IgD-negative memory B cell (primary cell): ENCODE measurements at regions not wholly inside any gene's neighbourhood (a gene's known extent, or its start where the extent isn't known, plus 50 kb on each side); places are given as distances from the start of the nearest gene placed in this dataset.
A peak's percentile ranks its signal among the peaks of the same experiment; 100 is the strongest.

Source experiments
- H3K27ac Mint-ChIP-seq, 3 donors: one replicate each; pipeline ENCODE4 v1.8.0; 2020 to 2022; ENCODE audit warnings: mild to moderate bottlenecking in 3 of 3, mixed read lengths in 3 of 3, moderate library complexity in 1 of 3
- H3K27me3 Mint-ChIP-seq: one replicate; pipeline ENCODE4 v1.8.0; 2021; ENCODE audit warnings: mixed read lengths
- H3K36me3 Mint-ChIP-seq: one replicate; pipeline ENCODE4 v1.8.0; 2020; ENCODE audit warnings: mild to moderate bottlenecking, mixed read lengths
- H3K4me1 Mint-ChIP-seq, 3 donors: one replicate each; pipeline ENCODE4 v1.8.0; 2020 to 2022; ENCODE audit warnings: mixed read lengths in 3 of 3, mild to moderate bottlenecking in 1 of 3
- H3K4me3 Mint-ChIP-seq, 4 donors: one replicate each; pipeline ENCODE4 v1.8.0; 2020 to 2022; ENCODE audit warnings: mild to moderate bottlenecking in 4 of 4, mixed read lengths in 4 of 4, moderate library complexity in 3 of 4
- H3K9me3 Mint-ChIP-seq, 3 donors: one replicate each; pipeline ENCODE4 v1.8.0; 2020 to 2021; ENCODE audit warnings: mixed read lengths in 3 of 3, mild to moderate bottlenecking in 1 of 3

DNA sequence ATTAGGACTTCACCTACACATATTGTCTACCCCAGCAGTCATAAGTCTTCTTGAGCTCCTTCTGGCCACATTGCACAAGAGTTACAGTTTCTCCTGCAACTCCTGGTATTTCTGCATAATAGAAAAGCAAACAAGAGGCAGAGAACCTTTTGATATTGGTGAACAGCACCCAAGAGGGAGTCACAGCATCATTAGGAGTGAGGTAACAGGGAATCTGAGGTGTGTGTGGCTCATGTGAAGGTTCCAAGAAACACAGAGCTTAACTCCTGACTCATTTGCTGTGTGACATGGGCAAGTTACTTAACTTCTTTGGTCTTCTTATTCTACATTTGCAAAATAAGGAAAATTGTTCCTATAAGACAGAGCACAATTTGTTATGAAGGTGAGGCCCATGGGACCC, 374.6 kb downstream of the INSC start:
- peaks cover 0 to 4% (median 0%) of the 10 kb centered on the region in 3 donors for H3K9me3 Mint-ChIP-seq
- H3K27ac Mint-ChIP-seq: no peak overlapping the region
- H3K36me3 Mint-ChIP-seq: no peaks in the 10 kb centered on the region
- H3K4me1 Mint-ChIP-seq: no peaks in the 10 kb centered on the region
- no peaks in the 10 kb centered on the region for H3K27me3 Mint-ChIP-seq
- no peak overlapping the region for H3K4me3 Mint-ChIP-seq

DNA sequence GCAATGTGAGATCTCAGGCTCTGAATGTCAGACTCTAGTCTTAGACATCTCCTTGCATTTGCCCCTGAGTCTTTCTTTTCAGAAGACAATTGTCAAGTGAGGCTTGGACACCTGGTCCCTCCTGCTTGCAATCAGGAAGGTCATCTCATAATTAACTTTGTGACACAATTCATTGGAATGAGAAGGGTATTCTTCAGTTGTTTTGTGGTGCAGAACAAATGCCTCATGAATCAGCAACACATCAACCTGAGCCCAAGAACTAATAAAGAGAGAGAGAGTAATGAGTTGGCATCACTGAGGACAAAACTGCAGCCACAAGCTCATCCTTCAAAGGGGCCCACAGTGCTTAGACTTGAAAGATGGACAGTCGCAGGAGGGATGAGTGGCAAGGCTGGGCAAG, 375.8 kb downstream of the INSC start:
- H3K27ac Mint-ChIP-seq: no peak overlapping the region
- no peaks in the 10 kb centered on the region for H3K27me3 Mint-ChIP-seq
- H3K36me3 Mint-ChIP-seq: no peaks in the 10 kb centered on the region

DNA sequence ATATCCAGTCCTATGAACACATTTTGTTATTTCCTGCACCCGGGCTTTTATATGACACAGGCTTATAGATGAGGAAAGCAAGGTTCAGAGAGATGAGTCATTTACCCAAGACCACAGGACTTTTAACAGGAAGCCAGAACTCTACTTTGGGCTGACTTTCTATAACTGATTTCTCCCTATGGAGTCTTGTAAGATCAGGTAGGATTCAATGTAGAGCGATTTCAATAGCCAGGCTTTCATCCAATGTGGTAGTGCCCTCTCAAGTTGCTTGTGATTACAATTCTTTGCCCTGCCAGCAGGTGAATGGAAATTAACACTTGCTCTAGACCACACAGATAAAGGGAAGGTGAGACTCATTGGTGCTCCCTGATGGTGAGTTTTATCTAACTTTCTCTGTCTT, 378.3 kb downstream of the INSC start:
- Mint-ChIP-seq H3K27ac (no peak overlapping the region), H3K9me3 (peaks cover 0 to 4% (median 0%) of the 10 kb centered on the region in 3 donors), H3K4me3 (peak overlapping the region in 1 of 4 donors; percentile 66), H3K4me1 (no peaks in the 10 kb centered on the region), H3K27me3 (no peaks in the 10 kb centered on the region), H3K36me3 (no peaks in the 10 kb centered on the region)

More for the DNA sequence above, 375.8 kb downstream of the INSC start:
- Mint-ChIP-seq H3K4me3 (no peak overlapping the region), H3K4me1 (no peaks in the 10 kb centered on the region), H3K9me3 (peaks cover 0 to 4% (median 0%) of the 10 kb centered on the region in 3 donors)

DNA sequence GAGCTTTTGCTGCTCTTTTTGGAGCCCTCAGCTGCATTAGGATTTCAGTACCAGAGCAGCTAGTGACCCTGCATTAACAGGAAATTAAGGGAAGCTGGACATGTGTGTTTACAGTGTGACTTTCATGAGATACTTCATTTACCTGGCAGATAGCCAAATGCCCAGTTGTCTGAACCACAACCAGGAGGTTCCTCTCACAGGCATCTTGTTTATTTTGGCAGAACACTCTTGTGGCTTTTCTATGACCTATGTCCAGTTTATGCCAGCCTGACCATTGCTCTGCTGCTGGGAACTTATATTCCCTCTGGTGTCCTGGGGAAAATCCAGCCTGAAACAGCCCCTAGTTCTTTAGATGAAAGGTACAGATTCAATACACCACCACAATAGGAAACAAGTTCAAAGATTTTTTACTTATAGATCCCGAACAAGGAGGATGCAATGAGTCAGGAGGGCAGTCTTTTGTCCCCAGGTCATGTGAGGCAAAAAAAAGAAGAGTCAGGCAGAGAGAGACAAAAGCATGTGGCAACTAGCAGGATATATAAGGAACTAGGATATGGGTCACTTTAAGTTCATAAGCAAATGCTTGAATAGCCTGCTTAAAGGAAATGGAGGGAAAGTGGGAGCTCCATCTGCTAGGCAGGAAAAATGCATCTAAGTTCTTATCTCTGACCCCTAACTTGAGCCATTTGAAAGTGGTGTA, 379.3 kb downstream of the INSC start:
- Mint-ChIP-seq H3K4me3 (no peak overlapping the region), H3K9me3 (peaks cover 0 to 4% (median 0%) of the 10 kb centered on the region in 3 donors), H3K27ac (no peak overlapping the region), H3K36me3 (no peaks in the 10 kb centered on the region), H3K27me3 (no peaks in the 10 kb centered on the region), H3K4me1 (no peaks in the 10 kb centered on the region)

DNA sequence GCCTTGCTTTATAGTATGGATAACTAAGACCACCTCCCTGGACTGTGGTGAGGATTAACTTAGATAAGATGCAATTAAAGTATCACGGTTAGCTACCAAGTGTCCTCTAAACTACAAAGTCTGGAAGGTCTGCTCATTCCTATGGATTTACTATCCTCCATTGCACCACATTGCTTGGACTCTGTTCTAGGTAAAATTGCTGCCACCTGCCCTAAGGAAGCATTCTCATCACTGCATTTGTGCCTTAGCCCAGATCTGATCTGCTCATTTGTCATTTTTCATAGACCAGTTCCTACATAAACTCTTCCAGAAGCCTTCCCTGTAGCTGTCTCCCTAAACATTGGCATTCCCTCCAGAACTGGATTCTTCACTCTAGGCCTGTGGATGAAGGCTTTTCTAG, 380.0 kb downstream of the INSC start:
- H3K4me1 Mint-ChIP-seq: no peaks in the 10 kb centered on the region

DNA sequence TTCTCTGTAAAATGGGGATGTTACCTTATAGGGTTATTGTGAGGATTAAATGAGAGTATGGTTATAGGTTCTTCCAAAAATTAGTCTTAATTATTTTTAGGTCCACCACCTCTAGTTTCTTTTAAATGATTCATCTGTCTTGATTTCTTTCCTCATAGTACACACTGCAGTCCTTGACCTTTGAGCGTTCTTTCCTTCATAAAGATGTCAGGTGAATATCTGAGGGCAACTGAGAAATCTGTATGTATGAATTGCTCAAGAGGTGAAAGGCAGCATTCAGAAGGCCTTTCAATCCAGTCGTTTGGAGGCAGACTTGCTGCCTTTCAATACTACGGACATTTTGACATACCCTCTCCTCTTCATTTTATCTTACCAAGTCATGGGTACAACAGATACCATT, 380.7 kb downstream of the INSC start:
- H3K36me3 Mint-ChIP-seq: no peaks in the 10 kb centered on the region
- H3K27me3 Mint-ChIP-seq: no peaks in the 10 kb centered on the region

More for the DNA sequence above, 380.0 kb downstream of the INSC start:
- peaks cover 0 to 4% (median 0%) of the 10 kb centered on the region in 3 donors for H3K9me3 Mint-ChIP-seq
- H3K36me3 Mint-ChIP-seq: no peaks in the 10 kb centered on the region
- no peak overlapping the region for H3K4me3 Mint-ChIP-seq
- no peaks in the 10 kb centered on the region for H3K27me3 Mint-ChIP-seq
- peak overlapping the region in 1 of 3 donors; percentile 13 for H3K27ac Mint-ChIP-seq

DNA sequence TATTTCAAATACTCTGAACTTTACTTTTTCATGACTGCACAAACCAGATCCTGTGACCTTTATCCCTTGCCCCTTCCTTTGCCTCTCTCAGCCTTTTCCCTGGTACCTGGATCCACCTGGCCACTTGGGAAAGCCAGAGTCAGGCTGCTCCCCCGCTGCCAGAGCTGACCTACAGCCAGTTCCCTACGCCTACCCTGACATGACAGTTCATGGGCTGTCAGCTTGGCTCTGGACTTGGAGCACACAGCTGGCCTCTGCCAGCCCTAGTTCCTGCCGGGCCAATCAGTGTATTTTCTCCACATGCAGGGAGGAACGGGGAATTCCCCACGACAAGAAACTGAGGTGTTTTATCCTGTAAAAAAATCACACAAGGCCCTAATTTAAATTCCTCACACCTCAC, 382.6 kb downstream of the INSC start:
- H3K9me3 Mint-ChIP-seq: peaks cover 0 to 4% (median 0%) of the 10 kb centered on the region in 3 donors
- H3K27me3 Mint-ChIP-seq: no peaks in the 10 kb centered on the region
- H3K27ac Mint-ChIP-seq: no peak overlapping the region
- no peak overlapping the region for H3K4me3 Mint-ChIP-seq
- H3K4me1 Mint-ChIP-seq: no peaks in the 10 kb centered on the region
- H3K36me3 Mint-ChIP-seq: peaks cover 2% of the 10 kb centered on the region

More for the DNA sequence above, 380.7 kb downstream of the INSC start:
- Mint-ChIP-seq H3K9me3 (peaks cover 0 to 4% (median 0%) of the 10 kb centered on the region in 3 donors), H3K4me1 (no peaks in the 10 kb centered on the region), H3K4me3 (no peak overlapping the region), H3K27ac (no peak overlapping the region)

DNA sequence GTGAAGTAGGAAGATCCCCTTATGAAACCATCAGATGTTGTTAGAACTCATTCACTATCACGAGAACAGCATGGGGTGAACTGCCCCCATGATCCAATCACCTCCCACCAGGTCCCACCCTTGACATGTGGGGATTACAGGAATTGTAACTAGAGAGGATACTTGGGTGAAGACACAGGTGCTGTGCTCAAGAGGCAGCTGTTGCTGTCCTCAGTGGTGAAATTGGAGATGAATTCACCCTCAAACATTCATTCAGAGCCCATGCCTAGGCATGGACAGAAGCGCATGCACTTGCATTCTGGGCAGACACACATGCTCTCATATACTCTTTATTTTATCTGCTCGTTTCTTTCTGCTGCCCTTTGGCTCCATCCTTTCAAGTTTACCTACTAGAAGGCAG, 385.0 kb downstream of the INSC start:
- Mint-ChIP-seq H3K36me3 (peaks cover 2% of the 10 kb centered on the region), H3K4me3 (no peak overlapping the region), H3K9me3 (peaks cover 0 to 2% (median under 1%) of the 10 kb centered on the region in 3 donors), H3K4me1 (no peaks in the 10 kb centered on the region), H3K27me3 (no peaks in the 10 kb centered on the region), H3K27ac (no peak overlapping the region)

DNA sequence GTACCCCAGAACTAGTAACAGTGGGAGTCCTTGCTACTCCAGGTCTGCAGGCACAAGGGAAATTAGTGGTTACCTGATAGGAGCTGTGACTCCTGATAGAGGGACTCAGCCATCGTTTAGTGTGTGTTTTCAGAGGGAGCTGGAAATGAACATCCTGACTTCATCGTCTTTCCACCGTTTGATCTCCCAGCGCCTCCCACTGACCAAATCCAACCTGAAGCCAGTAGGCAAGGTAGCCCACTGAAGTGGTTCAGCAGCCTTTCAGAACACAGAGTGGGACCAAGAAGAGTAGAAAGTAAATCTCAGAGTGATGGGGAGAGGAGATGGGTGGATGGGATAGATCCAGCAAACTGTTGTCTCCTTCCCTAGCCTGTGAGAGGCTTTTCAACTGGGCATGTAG, 385.9 kb downstream of the INSC start:
- H3K27ac Mint-ChIP-seq: no peak overlapping the region
- H3K9me3 Mint-ChIP-seq: peaks cover 0 to 6% (median 2%) of the 10 kb centered on the region in 3 donors
- no peak overlapping the region for H3K4me3 Mint-ChIP-seq
- peaks cover 2% of the 10 kb centered on the region for H3K36me3 Mint-ChIP-seq
- no peaks in the 10 kb centered on the region for H3K4me1 Mint-ChIP-seq
- H3K27me3 Mint-ChIP-seq: no peaks in the 10 kb centered on the region

DNA sequence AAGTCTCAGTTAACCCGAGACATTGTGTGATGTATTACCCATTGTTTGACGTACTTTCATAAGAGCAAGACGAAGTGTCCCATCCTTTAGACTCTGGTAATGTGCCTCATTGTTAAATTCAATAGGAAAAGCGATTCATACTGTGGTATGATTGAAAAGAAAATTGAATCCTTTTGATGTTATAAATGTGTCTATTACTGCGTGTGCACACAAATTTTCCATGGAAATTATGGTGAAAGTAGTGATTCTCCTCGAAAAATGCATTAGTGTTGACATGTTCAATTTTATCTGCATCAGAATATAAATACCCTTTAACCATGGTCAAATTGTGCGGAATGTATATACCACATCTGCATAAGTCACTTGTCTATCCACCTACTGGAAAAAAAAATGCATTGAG, 386.8 kb downstream of the INSC start:
- no peaks in the 10 kb centered on the region for H3K27me3 Mint-ChIP-seq
- peaks cover 2% of the 10 kb centered on the region for H3K36me3 Mint-ChIP-seq
- H3K9me3 Mint-ChIP-seq: peaks cover 0 to 6% (median 4%) of the 10 kb centered on the region in 3 donors

DNA sequence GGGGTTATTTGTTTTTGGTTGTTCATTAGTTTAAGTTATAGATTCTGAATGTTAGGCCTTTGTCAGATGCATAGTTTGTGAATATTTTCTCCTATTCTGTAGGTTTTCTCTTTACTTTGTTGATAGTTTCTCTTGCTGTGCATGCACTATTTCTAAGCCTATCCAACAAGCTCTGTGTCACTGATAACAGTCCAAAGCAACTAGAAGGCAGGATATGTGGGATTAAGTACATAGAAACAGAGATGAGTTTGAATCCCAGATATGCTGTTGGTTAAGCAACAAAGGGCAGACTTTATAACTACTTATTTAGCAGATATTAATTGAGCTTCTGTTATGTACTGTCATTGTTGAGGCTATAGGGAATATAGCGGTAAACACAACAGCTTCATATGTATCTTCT, 390.4 kb downstream of the INSC start:
- H3K27ac Mint-ChIP-seq: no peak overlapping the region
- H3K9me3 Mint-ChIP-seq: peaks cover 0 to 6% (median 4%) of the 10 kb centered on the region in 3 donors
- no peak overlapping the region for H3K4me3 Mint-ChIP-seq
- no peaks in the 10 kb centered on the region for H3K27me3 Mint-ChIP-seq
- peaks cover 0 to 2% (median 0%) of the 10 kb centered on the region in 3 donors for H3K4me1 Mint-ChIP-seq
- peaks cover 2% of the 10 kb centered on the region for H3K36me3 Mint-ChIP-seq

More for the DNA sequence above, 386.8 kb downstream of the INSC start:
- H3K4me1 Mint-ChIP-seq: no peaks in the 10 kb centered on the region
- no peak overlapping the region for H3K4me3 Mint-ChIP-seq
- H3K27ac Mint-ChIP-seq: no peak overlapping the region

DNA sequence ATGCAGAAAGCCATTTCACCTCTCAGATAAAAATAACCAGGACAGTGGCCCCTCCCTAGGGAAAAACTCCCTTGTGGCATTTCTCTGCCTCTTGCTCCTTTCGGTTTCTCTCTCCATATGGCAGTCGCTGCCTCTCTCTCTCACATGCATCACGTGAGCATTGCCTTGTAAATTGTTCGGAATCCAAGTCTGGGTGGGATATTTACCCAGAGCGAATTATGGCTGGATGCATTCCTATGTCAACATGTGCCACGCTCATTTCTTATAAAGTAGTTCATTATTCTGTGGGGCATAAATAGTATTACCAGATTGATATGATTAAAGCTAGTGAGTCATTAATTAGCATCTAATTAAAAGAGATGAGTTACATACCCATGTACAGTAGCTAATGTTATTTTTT, 392.9 kb downstream of the INSC start:
- H3K27ac Mint-ChIP-seq: no peak overlapping the region
- H3K9me3 Mint-ChIP-seq: peaks cover 0 to 9% (median 4%) of the 10 kb centered on the region in 3 donors
- no peak overlapping the region for H3K4me3 Mint-ChIP-seq
- H3K36me3 Mint-ChIP-seq: no peaks in the 10 kb centered on the region
- H3K27me3 Mint-ChIP-seq: no peaks in the 10 kb centered on the region
- peaks cover 0 to 2% (median 0%) of the 10 kb centered on the region in 3 donors for H3K4me1 Mint-ChIP-seq

DNA sequence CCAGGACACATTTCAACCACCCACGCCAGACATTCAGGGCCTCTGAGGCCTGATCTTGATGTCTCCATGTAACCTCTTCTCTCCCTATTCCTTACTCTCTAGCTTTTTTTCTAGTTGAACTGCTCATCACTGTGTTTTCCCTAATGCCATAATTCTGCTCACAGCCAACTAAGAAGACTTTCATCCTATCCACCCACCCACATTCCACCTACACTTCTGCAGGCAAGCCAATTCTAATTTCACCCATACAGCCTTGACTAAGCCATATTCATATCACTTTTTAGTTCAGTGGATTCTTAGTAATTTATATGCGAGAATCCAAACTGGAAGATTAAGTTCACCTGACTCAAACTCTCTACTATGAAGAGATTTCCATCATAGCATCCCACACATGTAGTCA, 394.4 kb downstream of the INSC start:
- Mint-ChIP-seq H3K4me3 (no peak overlapping the region), H3K27ac (no peak overlapping the region)

DNA sequence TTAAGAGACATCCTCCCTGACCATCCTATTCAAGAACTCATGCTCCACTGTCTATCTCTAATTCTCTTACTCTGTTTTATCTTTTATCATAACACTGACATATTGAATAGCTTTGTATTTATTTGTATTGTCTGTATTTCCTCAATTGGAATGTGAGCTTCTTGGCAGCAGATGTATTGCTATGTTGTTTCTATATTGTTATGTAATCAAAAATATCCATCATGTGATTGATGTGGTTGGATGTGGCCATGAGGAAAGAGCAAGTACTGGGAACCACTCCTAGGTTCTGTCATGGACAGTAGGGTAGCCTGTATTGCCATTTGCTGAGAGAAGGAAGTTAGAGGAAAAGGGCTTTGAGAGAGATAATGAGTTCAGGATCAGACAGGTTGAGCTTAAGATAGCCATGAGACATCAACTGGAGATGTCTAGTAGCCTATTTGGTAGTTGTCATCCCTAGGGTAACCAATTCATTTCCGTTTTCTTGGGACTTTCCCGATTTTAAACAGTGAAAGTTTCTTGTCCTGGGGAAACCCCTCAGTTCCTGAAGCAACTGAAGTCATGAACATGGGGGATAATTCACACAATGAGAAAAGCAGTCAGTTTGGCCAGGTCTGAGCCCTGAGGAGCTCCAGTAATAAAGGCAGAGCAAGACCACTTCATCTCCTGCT, 404.5 kb downstream of the INSC start:
- no peaks in the 10 kb centered on the region for H3K36me3 Mint-ChIP-seq
- H3K27ac Mint-ChIP-seq: no peak overlapping the region
- H3K27me3 Mint-ChIP-seq: no peaks in the 10 kb centered on the region
- H3K4me1 Mint-ChIP-seq: no peaks in the 10 kb centered on the region
- H3K9me3 Mint-ChIP-seq: peaks cover 9 to 26% (median 10%) of the 10 kb centered on the region in 3 donors
- H3K4me3 Mint-ChIP-seq: no peak overlapping the region

More for the DNA sequence above, 394.4 kb downstream of the INSC start:
- peaks cover 0 to 2% (median 0%) of the 10 kb centered on the region in 3 donors for H3K4me1 Mint-ChIP-seq
- no peaks in the 10 kb centered on the region for H3K27me3 Mint-ChIP-seq
- peaks cover 1 to 11% (median 2%) of the 10 kb centered on the region in 3 donors for H3K9me3 Mint-ChIP-seq
- no peaks in the 10 kb centered on the region for H3K36me3 Mint-ChIP-seq

DNA sequence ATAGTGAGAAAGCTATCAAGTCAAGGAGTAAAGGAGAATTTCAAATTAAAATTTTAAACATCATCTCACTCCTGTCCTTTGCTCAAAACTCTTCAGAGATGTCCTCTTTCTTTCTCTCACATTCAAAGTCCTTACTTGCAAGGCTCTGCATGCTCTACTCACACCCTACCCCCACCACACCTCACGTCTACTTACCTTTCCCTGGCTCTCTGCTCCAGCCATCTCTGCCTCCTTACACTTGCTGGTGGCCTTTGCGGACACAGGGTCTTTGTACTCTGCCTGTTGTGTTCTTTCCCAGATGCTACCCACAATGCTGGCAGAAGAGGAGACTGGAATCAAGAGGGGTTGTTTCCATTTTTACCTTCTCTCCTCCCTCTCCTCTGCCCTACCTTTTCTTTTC, 405.2 kb downstream of the INSC start:
- H3K4me3 Mint-ChIP-seq: no peak overlapping the region
- no peak overlapping the region for H3K27ac Mint-ChIP-seq
- no peaks in the 10 kb centered on the region for H3K27me3 Mint-ChIP-seq
- H3K4me1 Mint-ChIP-seq: no peaks in the 10 kb centered on the region
- H3K36me3 Mint-ChIP-seq: no peaks in the 10 kb centered on the region
- peaks cover 9 to 26% (median 10%) of the 10 kb centered on the region in 3 donors for H3K9me3 Mint-ChIP-seq

DNA sequence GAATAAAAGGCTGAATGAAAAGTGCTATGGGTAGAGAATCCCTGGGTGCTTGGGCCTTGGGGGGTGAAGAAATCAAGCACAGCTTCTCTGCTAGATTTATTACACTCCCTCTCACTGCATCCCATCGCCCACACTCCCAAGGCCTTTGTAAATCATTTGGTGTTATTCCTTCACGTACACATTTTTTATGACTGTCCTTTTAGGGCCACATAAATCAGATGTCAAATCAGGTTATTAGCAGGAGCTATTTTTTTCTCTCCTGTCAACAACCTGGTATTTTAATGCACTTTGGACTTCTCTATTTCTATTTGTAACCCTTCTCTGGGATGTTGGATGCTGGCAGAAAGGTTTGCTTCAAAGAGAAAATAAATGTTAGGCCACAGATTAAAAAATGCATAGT, 408.8 kb downstream of the INSC start:
- Mint-ChIP-seq H3K27ac (no peak overlapping the region), H3K9me3 (peaks cover 8 to 19% (median 13%) of the 10 kb centered on the region in 3 donors), H3K27me3 (no peaks in the 10 kb centered on the region), H3K4me3 (no peak overlapping the region), H3K4me1 (no peaks in the 10 kb centered on the region), H3K36me3 (no peaks in the 10 kb centered on the region)
